ENCODE measurements at regions not wholly inside any gene's neighbourhood (a gene's known extent, or its start where the extent isn't known, plus 50 kb on each side); places are given as distances from the start of the nearest gene placed in this dataset.

GRCh38 chr13:64180756-64181155, 2765.1 kb upstream of the PCDH20 start:
- CTCF ChIA-PET: no interaction called here
- TF ChIP-seq L3MBTL2 (conservative IDR thresholded peaks at IDR 0.05): no peak
- no peak for TF ChIP-seq HDGF (IDR thresholded peaks at IDR 0.05; ENCODE audit: borderline replicate concordance)
- TF ChIP-seq TARDBP (IDR thresholded peaks at IDR 0.05): no peak
- no peak for TF ChIP-seq FOXM1 (IDR thresholded peaks at IDR 0.05; ENCODE audit: borderline replicate concordance)
- TF ChIP-seq ZNF384 (IDR thresholded peaks at IDR 0.05): no peak
- no peak for TF ChIP-seq LEF1 (IDR thresholded peaks at IDR 0.05; ENCODE audit: borderline replicate concordance)
- TF ChIP-seq NFRKB (IDR thresholded peaks at IDR 0.05): no peak
- TF ChIP-seq, protein P1, sequence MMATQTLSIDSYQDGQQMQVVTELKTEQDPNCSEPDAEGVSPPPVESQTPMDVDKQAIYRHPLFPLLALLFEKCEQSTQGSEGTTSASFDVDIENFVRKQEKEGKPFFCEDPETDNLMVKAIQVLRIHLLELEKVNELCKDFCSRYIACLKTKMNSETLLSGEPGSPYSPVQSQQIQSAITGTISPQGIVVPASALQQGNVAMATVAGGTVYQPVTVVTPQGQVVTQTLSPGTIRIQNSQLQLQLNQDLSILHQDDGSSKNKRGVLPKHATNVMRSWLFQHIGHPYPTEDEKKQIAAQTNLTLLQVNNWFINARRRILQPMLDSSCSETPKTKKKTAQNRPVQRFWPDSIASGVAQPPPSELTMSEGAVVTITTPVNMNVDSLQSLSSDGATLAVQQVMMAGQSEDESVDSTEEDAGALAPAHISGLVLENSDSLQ (IDR thresholded peaks at IDR 0.05): no peak
- TF ChIP-seq FOXK2 (IDR thresholded peaks at IDR 0.05): no peak
- TF ChIP-seq FOXA1 (IDR thresholded peaks at IDR 0.05): no peak
- TF ChIP-seq ARNT (IDR thresholded peaks at IDR 0.05): no peak
- TF ChIP-seq BHLHE40 (IDR thresholded peaks at IDR 0.05; ENCODE audit: borderline replicate concordance): no peak
- DNase-seq (ENCODE audit: extremely low spot score): no peak
- POLR2A ChIA-PET: no interaction called here

- no peak for TF ChIP-seq FOXA1 (IDR thresholded peaks at IDR 0.05)
- TF ChIP-seq ELF4 (IDR thresholded peaks at IDR 0.05): no peak
- TF ChIP-seq HDGF (IDR thresholded peaks at IDR 0.05; ENCODE audit: borderline replicate concordance): no peak
- no peak for TF ChIP-seq FOXK2 (IDR thresholded peaks at IDR 0.05)
- TF ChIP-seq SP1 (IDR thresholded peaks at IDR 0.05): no peak
- TF ChIP-seq SUZ12 (IDR thresholded peaks at IDR 0.05): no peak
- TF ChIP-seq BHLHE40 (IDR thresholded peaks at IDR 0.05; ENCODE audit: borderline replicate concordance): no peak
- TF ChIP-seq L3MBTL2 (conservative IDR thresholded peaks at IDR 0.05): no peak
- no peak for TF ChIP-seq LEF1 (IDR thresholded peaks at IDR 0.05; ENCODE audit: borderline replicate concordance)
- TF ChIP-seq ZNF384 (IDR thresholded peaks at IDR 0.05): no peak
- TF ChIP-seq CTBP1 (IDR thresholded peaks at IDR 0.05; ENCODE audit: borderline replicate concordance): no peak
- TF ChIP-seq TARDBP (IDR thresholded peaks at IDR 0.05): no peak
- POLR2A ChIA-PET: no interaction called here
- DNase-seq (ENCODE audit: extremely low spot score): no peak
- CTCF ChIA-PET: no interaction called here
These were observed 2750.2 kb upstream of the PCDH20 start for GRCh38 chr13:64165826-64166225.

DNA sequence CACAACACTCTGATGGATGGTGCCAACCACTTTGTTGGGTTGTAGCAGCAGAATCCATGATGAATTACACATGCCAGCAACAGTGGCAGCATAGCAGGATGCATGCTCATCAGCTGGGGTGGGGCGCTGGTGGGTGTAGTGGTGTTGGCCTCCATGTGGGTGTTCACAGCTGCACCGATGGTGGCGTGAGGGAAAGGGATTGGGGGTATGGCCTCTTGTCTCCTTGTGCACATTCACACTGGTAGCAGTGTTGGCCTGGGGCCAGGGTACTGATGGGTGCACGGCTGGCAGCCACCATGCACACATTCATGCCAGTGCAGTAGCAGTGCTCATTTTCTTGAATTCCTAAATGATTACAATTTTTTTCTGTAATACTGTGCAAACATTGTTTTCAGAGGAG, 2748.8 kb upstream of the PCDH20 start:
- DNase-seq (ENCODE audit: extremely low spot score): no peak
- TF ChIP-seq ELF4 (IDR thresholded peaks at IDR 0.05) (no peak), CTBP1 (IDR thresholded peaks at IDR 0.05; ENCODE audit: borderline replicate concordance) (no peak), ZNF384 (IDR thresholded peaks at IDR 0.05) (no peak), FOXA1 (IDR thresholded peaks at IDR 0.05) (no peak), L3MBTL2 (conservative IDR thresholded peaks at IDR 0.05) (no peak), TARDBP (IDR thresholded peaks at IDR 0.05) (no peak), BHLHE40 (IDR thresholded peaks at IDR 0.05; ENCODE audit: borderline replicate concordance) (no peak), HDGF (IDR thresholded peaks at IDR 0.05; ENCODE audit: borderline replicate concordance) (no peak), FOXM1 (IDR thresholded peaks at IDR 0.05; ENCODE audit: borderline replicate concordance) (no peak), SP1 (IDR thresholded peaks at IDR 0.05) (no peak), NFRKB (IDR thresholded peaks at IDR 0.05) (no peak), LEF1 (IDR thresholded peaks at IDR 0.05; ENCODE audit: borderline replicate concordance) (no peak), ARNT (IDR thresholded peaks at IDR 0.05) (no peak), SUZ12 (IDR thresholded peaks at IDR 0.05) (no peak), FOXK2 (IDR thresholded peaks at IDR 0.05) (no peak)
- TF ChIP-seq, protein P1 (IDR thresholded peaks at IDR 0.05): no peak
- POLR2A ChIA-PET: no interaction called here
- CTCF ChIA-PET: no interaction called here

DNA sequence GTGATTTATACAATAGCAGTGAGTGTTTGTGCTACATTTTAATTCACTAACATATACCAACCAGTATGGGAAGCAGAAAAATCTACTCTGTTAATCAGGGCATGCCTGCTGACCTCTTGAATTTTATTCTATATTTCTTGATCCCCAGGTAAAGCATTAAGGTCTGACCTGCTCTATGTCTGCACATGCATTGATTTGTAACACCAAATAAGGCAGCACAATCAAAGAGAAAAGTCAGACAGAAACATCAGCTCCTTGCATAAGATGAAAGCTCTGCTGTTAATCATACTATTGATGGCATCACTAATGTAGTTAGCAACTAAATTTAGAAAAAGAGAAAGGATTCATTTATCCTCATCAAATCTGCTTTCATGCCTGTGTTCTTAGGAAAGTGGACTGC, 2744.8 kb upstream of the PCDH20 start:
- no peak for TF ChIP-seq FOXM1 (IDR thresholded peaks at IDR 0.05; ENCODE audit: borderline replicate concordance)
- TF ChIP-seq LEF1 (IDR thresholded peaks at IDR 0.05; ENCODE audit: borderline replicate concordance): no peak
- TF ChIP-seq L3MBTL2 (conservative IDR thresholded peaks at IDR 0.05): no peak
- TF ChIP-seq CTBP1 (IDR thresholded peaks at IDR 0.05; ENCODE audit: borderline replicate concordance): no peak
- TF ChIP-seq NFRKB (IDR thresholded peaks at IDR 0.05): no peak
- ChIA-PET POLR2A (no interaction called here), CTCF (no interaction called here)
- DNase-seq (ENCODE audit: extremely low spot score): no peak

DNA sequence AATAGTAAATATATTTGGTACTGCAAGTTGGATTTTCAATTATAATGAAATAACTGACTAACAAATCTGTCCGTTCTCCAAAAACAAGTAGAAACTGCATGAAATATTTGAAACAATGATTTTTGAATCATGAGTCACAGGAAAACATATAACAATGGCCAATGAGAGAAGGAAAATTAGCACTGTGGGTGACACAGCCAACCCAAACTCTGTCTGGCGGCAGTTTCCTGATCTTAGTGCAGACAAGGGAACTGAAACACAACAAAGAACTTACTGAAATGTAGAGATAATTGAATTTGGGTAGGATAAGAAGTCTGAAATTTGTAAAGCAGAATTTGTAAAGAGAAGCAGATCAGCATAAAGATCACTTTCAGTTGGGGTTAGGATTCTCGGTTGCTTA, 2743.3 kb upstream of the PCDH20 start:
- POLR2A ChIA-PET: no interaction called here
- DNase-seq (ENCODE audit: extremely low spot score): no peak
- TF ChIP-seq ARNT (IDR thresholded peaks at IDR 0.05): no peak
- TF ChIP-seq L3MBTL2 (conservative IDR thresholded peaks at IDR 0.05): no peak
- no peak for TF ChIP-seq SP1 (IDR thresholded peaks at IDR 0.05)
- no peak for TF ChIP-seq HDGF (IDR thresholded peaks at IDR 0.05; ENCODE audit: borderline replicate concordance)
- TF ChIP-seq FOXM1 (IDR thresholded peaks at IDR 0.05; ENCODE audit: borderline replicate concordance): no peak
- no peak for TF ChIP-seq FOXK2 (IDR thresholded peaks at IDR 0.05)
- TF ChIP-seq TARDBP (IDR thresholded peaks at IDR 0.05): no peak
- no peak for TF ChIP-seq CTBP1 (IDR thresholded peaks at IDR 0.05; ENCODE audit: borderline replicate concordance)
- TF ChIP-seq BHLHE40 (IDR thresholded peaks at IDR 0.05; ENCODE audit: borderline replicate concordance): no peak
- no peak for TF ChIP-seq LEF1 (IDR thresholded peaks at IDR 0.05; ENCODE audit: borderline replicate concordance)
- no peak for TF ChIP-seq ELF4 (IDR thresholded peaks at IDR 0.05)
- TF ChIP-seq, protein P1 (IDR thresholded peaks at IDR 0.05): no peak
- no peak for TF ChIP-seq FOXA1 (IDR thresholded peaks at IDR 0.05)
- TF ChIP-seq NFRKB (IDR thresholded peaks at IDR 0.05): no peak
- TF ChIP-seq ZNF384 (IDR thresholded peaks at IDR 0.05): no peak
- TF ChIP-seq SUZ12 (IDR thresholded peaks at IDR 0.05): no peak
- CTCF ChIA-PET: interaction anchor here (0.5 kb wide), 1 partner anchor 640 kb away, joined by 3 read pairs; no protein-coding TSS in a partner anchor

GRCh38 chr13:64154514-64154913, 2738.9 kb upstream of the PCDH20 start:
- DNase-seq (ENCODE audit: extremely low spot score): no peak
- 0 out of 2 replicates have a peak, but pooled peaks have one; percentile 8 for TF ChIP-seq LEF1 (IDR thresholded peaks at IDR 0.05; ENCODE audit: borderline replicate concordance)
- TF ChIP-seq SUZ12 (IDR thresholded peaks at IDR 0.05): no peak
- ChIA-PET POLR2A (no interaction called here), CTCF (no interaction called here)

All from HEK293T (cell line).